HG03175 (cell line): ENCODE measurements at regions not wholly inside any gene's neighbourhood (a gene's known extent, or its start where the extent isn't known, plus 50 kb on each side); places are given as distances from the start of the nearest gene placed in this dataset.

Experiments
- ATAC-seq: cut with Tn5 transposase; IDR thresholded peaks from one replicate; pipeline ENCODE4 v1.9.1; 2021; ENCODE audit warnings: mild to moderate bottlenecking, moderate library complexity; ENCODE audit not compliant: unreplicated experiment

DNA sequence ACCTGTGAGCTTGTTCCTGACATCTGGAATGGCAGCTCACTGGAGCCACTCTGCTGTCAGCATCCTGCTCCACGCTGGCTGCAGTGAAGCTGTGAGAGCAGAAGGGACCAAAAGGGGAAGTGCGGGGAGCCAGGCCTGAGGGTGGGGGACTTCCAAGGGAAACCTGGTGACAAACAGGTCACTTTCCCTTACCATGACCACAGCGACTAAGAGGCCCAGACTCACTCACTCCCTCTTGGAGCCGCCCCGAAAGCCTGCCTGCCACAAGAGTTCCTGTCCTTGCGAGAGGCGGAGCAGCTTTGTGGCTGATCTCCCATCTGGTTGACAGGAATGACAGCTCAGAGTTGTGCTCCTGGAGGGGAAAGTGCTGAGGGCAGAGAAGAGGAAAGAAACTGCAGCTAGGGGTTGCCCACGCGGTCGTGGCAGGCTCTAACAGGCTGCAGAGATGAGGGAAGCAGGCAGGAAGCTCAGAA lies 183.8 kb upstream of the NTM start:
- ATAC-seq = peak; percentile 88

DNA sequence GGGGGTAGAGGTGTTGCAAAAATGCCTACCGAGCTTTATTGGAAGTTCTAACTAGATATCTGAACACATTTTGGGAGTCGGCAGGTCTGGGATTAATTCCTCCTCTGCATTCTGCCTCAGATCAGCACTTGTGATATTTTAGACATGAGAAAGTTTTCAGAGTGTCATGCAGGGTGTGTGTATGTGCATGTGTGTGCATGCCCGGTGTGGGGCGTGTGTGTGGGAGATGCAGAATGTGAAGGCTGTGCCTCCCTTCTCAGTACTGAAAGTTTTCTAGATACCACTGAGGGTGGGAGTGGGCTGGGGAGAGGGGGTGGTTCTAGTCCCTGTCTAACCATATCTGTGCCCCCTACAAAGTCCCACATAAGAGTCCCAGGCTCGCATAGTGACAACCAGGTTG lies 180.0 kb upstream of the NTM start:
- ATAC-seq = no peak

DNA sequence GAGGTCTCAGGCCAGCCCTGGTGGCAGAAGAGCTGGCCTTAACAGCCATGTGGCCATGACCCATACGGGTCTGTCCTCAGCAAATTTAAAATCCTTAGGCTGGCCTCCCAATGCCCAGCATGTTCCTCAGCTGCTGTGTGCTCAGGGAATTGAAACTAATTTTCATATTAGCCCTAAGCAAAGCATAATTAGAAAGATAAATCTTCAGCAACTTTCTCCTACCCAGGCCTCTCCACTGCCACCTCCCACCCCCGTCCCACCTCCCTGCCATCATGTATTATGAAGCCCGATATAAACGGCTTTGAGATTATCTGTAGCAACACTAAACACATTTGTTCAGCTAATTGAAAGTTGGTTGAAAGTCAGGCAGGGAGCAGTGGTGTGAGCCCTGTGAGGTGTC lies 178.8 kb upstream of the NTM start:
- ATAC-seq = no peak

DNA sequence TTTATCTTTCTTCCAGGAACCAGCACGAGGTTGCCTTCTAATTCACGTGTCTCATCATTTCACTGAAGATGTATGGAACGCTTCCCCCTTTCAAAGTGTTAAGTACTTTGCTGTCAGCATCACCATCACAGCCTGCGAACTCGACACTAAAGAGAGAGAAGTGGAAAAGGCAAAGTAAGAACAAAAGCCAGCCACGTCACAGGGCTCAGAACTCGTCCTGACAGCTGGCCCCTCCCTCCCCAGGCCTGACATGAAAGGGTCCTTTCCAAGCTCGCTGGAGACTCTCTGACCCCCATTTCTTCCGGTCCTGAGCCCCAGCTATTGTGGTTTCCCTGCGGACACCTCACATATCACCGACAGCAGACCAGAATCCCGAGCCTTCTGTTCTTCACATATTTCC lies 177.8 kb upstream of the NTM start:
- ATAC-seq = no peak

DNA sequence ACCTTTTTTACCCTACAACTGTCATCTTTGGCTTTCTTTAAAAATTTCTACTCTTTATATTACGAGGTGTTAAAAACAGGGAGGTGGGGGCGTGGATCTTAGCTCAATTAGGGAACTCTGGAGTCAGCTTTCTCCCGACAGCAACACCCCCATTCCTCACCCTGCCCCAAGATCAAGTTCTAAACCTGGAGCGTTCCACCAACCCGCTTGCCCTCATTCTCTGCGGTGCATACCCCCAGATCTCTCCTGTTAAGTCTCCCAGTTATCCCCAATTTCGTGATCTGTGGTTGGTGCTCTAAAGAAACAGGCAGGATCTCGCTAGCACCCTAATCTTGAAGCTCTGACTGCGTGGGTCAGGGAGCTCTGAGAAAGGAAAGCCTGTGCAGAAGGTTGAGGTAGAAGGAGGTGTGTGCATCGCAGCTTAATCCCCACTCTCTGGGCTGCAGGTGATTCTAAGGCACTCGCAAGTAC lies 177.3 kb upstream of the NTM start:
- ATAC-seq = no peak

DNA sequence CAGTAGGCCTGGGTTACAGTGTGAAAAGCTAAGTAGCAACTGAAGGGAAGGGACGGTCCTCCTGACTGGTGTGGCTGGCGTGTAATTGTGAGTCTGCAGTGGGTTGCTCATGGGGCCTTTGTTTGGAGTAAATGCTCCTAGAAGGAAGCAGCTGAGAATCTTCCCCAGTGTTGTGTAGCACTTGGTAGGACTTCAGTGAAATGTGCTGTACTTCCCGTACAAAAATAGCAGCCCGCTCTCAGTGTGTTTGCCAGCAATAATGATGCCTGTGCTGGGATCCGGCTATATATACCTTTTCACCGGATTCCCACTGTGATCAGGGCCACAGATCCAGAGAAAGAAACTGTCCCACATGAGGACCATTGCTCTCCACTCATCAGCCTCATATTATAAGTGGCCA lies 175.7 kb upstream of the NTM start:
- ATAC-seq = no peak

DNA sequence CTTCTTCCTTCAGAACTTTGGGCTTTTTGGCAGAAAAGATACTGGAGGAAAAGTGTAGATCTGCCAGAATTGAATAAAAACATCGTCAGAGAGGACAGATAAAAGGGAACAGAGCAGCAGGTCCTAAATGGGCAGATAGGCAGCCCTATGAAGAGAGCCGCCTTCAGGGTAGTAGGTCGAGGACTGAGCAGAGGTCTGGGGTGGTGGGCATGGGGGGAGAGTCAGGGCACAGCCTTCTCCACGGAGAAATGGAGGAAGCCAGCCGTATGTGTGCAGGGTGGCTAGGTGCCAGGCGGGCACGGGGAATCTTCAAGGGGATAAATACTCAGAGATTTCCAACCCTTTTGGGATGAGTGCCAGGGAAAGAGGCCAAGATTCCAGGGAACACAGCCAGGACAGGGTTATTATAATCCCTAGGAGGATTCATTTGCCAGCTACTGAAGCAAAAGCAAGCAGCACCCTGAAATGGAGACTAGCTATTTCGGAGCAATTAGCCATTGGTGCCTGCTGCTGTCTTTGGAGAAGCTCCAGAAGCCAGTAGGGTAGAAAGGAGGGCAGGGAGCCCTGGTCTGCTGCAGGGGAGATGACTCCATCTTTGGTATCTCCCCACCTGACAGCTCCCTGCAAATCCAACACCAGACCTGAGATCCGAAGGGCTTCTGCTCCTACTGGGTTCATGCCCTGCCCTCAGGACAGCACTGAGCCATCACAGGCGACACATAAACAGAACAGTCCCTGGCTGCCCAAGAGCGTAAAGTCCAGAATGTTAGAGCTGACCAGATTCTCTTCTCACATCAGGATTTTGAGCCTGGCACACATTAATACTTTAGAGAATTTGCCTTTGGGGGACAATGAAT lies 174.5 kb upstream of the NTM start:
- no peak for ATAC-seq

DNA sequence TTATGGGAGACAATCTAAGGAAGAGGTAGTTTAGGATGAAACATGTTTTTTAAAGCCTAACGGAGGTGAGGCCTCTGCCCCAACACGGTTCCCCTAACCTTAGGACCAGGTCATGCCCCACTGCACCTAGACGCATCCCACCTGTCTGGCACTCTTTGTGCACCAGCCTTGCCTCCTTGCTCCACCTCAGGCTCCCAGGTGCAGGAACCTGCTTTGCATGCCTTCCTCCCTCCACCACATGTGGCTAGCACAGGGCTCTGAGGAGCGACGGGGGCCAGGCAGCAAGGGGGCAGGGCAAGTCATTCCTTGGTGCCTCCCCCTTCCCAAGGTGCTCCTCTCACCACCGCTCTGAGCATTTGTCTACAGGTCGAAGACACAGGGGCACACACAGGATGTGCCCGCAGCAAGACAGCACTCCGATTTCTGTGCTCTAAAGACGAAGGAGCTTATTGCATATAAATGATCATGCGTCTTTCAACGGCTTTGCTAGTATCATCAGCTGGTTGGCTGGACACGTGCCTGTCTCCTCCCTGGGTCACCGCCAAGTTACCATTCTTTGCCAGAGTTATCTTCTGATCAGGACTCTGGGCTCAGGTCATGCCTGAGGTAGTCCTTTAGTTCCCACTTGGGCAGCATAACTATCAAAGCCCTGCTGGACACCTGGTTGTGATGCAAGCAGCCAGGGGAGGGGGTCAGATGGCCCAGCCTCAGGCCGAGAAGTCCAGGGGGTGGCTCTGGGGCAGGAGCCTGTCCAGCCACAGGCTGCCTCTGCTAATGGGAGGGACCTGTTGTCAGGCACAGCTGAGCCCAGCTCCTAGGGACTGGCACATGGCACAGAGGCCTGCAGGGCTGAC lies 172.0 kb upstream of the NTM start:
- ATAC-seq = no peak

DNA sequence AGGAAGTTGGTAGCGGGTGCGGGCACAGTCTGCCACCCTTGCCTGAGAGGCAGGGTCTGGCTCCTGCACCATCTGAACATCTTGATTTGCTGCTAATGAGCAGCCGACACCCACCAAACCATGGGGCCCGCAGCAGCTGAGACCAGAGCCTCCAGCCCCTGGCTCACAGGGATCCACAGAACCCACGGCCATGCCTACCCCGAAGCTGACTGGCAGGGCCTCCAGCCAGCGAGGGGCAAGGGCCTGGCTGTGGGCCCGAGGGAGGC lies 171.5 kb upstream of the NTM start:
- no peak for ATAC-seq

DNA sequence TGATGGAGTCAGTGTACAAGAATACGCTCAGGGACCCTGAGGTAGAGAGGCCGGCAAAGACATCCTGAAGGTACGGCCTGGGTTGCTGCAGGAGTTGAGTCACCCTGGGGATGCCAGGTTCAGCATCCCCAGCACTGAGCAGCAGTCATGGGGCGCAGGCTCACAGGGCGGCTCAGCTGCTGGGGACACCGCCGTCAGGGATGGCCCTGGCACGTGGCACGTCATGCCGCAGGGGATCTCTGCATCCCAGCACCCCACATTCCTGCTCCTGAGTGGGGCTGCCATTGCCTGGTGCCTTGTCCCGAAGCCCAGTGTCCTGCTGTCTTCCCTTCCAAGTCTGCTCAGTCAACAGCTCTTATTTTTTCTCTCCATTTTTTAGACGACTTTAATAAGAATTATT lies 168.7 kb upstream of the NTM start:
- ATAC-seq = no peak

DNA sequence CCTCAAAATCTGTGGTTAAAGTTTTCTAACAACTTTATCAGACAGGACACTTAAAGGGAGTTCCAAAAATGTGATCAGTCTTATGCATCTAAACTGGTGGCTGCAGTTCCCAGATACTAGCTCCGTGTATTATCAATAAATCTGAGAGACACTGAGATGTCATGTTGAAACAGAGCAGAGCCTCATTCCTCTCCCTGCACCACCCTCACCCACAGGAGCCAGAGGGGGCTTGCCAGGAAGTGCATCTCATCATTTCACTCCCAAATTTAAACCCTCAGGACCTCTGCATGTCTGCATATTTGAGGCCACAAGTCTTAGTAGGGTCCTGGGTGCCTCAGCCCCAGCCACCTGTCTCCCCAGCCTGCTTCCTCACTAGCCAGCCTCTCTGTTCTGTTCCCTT lies 167.4 kb upstream of the NTM start:
- no peak for ATAC-seq

DNA sequence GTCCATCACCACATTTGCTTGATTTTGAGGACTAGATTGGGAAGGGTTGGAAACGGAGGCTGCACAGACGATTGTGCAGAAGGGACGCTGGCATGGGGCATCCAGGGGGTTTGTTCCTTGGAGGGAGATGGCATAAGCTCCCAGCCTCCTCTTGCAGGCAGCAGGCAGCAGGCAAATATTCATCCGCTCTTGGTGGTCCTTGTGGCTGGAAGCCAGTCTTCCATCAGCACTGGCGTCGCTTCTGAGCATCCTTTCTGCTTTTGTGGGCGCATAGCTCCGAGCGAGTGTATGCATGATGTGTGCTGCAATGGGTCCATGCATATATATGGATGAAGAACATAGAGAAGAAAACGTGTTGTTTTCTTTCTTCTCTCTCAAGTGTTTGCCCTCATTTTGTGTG lies 166.1 kb upstream of the NTM start:
- no peak for ATAC-seq

DNA sequence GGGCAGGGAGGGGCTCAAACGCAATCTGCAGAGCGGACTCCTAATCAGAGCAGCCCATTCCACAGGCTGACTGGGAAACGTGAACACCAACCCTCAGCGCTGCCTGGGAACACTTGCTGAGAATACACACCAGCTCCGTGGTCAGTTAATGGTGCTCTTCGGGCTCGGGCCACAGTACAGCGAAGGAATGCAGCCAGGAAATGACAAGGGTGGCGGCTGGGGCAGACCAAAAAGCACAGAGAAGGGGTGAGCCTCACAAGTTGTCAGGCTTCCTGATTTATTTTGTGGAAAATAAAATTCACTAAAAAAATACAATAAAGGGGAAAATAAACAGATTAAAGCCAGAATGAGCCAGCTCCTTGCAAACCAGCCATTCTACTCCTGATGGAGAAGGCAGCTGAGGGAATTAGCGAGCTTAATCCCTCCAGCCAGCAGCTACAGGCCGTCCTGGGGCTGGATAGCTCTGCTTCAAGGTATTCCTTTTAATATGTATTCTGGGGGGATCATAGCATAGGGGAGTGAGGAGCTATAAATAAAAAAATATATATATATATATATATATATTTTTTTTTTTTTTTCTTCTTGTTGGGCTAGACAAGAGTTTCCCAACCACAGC lies 165.5 kb upstream of the NTM start:
- no peak for ATAC-seq

DNA sequence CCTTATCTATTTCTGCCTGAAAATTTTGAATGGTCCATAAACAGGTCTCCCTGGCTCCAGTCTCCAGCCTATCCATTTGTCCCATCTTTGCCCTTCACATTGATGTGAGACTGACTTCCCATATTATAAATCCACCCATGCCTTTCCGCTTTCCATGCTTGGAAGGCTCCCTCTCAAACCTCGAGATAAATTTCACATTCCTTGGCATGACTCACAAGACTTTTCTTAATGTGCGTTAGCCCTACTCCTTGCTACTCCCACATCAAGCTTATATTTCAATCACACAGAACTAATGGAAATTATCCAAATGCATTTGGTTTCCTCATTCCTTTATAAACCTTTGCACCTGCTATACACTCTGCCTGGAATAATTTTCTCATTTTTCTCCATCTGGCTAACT lies 163.7 kb upstream of the NTM start:
- ATAC-seq = no peak

DNA sequence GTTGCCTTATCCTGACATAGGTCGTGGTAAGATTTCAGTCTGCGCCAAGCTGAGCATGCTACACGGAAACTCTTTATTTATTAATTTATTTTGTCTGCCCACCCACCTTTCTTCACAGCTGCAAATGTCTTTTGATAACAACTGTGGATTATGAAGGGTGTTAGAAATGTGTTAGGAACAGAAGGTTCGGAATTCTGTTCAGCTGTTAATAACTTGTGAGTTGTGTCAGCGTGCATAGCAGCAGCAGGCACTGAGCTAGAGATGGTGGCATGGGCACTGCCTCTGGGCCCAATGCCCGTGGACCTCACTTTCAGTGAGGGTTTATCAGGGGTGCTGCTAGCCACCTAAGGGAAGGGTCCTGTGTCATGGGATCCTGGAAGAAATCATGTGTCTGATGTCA lies 162.5 kb upstream of the NTM start:
- ATAC-seq = no peak

DNA sequence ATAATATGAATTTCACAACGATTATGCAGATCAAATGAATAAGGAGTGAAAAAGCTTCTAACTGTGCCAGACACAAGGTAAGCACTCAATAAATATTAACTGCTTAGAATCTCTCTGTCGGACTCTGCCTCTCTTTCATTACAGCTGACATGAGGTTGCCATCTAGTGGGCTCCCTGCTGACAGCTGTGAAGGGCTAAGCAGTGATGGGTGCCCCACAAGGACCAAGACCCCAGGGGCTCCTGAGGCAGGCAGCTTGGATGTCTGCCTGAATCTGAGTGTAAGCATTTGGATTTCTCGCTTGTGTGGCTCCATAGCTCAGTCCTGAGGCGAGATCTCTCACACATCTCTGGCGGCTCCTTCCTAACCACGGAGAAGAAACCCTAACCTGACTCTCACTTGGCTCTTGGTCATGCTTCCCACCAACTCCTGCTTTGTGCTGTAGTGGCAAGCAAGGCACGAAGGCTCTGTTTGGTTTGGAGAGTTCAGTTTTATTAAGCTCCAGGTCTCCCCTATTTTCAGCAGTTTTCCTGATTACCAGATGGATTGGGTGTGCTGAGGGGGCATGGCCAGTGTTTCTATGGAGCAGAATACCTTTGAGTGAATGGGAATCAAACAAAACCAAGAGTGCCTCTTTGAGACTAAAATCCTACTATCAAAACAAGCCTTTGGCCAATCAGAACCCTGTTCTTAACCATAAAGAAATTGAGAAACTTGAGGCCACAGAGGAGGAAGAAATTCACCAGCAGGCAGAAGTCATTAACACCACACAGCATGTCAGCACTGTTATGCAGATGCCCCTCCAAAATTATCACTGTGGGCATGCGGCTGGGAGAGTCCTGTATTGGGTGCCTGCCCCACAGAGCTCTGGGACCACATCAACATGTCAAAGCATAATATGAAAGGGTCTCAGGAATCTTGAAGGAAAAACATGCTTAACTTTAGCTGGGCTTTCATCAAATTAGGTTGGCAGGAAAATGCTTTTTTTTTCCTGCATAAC lies 152.8 kb upstream of the NTM start:
- no peak for ATAC-seq

DNA sequence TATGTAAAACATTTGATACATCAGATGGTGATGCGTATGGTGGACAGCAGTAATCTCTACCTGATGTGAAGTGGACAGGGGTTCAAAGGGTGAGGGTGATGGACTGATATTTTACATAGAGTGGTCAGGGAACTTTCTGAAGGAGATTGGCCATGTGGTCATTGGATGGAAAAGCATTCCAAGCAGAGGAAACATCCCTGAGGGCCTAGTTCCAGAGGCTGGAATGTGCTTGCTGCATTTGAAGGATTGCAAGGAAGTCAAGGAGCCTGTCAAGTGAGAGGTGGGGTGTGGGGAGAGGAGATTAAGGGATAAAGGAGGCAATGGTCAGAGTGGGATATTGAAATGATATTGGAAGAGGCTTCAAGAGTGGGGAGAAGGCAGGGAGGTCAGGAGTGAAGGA lies 151.9 kb upstream of the NTM start:
- no peak for ATAC-seq

DNA sequence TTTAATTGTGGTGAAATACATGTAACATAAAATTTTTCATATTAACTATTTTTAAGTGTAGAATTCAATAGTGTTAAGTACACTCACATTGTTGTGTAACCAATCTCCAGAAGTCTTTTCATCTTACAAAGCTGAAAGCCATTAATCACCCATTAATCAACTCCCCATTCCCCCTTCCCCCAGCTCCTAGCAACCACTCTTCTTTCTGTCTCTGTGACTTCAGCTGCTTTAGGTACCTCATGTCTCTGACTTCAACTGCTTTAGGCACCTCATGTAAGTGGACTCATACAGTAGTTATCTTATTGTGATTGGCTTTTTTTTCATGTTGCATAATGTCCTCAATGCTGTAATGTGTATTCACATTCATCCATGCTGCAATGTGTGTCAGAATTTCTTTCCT lies 150.8 kb upstream of the NTM start:
- no peak for ATAC-seq

DNA sequence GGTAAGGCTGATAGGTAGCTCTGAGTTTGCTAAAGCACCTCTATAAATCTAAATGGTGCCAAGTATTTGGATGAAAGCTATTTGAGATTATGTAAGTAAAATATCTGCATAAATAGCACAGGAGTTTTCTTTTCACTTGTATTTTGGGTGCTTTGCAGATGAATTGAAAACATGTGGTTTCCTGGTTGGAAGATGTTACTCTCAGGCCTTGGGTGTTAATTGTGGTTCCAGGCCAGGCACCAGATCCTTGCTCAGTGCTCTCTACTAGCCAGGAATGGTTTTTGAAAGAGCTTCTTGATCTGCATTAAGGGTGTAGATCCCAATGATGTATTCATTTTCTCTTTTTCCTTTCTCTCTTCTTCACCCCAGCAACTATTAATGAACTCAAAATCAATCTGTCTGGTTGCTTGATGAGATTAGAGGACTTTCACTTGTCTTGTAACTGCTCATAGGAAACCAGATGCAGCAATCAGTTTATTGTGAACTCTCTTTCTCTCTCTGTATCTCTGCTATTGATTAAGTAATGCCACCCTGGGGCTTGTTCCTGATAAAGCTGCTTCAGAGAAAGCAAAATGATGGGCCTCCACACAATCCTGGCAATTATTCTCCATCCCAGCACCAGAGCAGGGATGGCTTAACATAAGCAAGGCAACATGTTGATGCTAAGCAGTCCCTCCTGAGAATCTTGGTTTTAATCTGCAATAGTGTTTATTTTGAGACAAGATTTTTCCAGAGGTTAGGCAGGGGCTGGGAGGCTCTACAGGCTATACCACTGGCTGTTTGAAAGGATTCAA lies 147.0 kb upstream of the NTM start:
- ATAC-seq = no peak

DNA sequence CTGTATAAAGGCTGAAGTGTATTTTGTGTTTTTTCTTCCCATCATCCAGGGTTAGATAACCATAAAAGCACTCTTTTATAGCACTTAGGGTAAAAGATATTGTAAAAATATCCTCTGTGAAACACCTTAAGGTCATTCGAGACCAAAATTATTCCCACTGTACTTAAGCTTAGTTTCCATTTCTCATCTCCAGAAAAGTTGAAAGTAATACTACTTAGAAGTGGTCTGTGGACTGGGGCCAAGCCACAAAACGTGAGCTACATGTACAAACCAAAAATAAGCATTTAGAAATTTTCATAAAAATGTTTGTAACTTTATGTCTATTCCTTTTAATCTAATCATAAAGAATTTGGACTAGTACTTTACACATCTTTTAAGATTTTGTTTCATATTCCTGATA lies 142.0 kb upstream of the NTM start:
- ATAC-seq = no peak
